HG03565 (cell line): ENCODE measurements at regions not wholly inside any gene's neighbourhood (a gene's known extent, or its start where the extent isn't known, plus 50 kb on each side); places are given as distances from the start of the nearest gene placed in this dataset.

Experiments
- ATAC-seq: cut with Tn5 transposase; IDR thresholded peaks from one replicate; pipeline ENCODE4 v1.9.1; 2021; ENCODE audit warnings: mild to moderate bottlenecking, moderate library complexity; ENCODE audit not compliant: unreplicated experiment

- ATAC-seq, result no peak
Measured at GRCh38 chr14:36465178-36465577, 54.9 kb downstream of the NKX2-1 start.

- no peak for ATAC-seq
Measured at GRCh38 chr14:36462890-36463289, 57.1 kb downstream of the NKX2-1 start.

- ATAC-seq, result no peak
Measured at GRCh38 chr14:36455241-36455627, 64.8 kb downstream of the NKX2-1 start.

GRCh38 chr14:36454599-36455240, 65.3 kb downstream of the NKX2-1 start:
- no peak for ATAC-seq

GRCh38 chr14:36452860-36453259, 67.2 kb downstream of the NKX2-1 start:
- ATAC-seq, result no peak

GRCh38 chr14:36451310-36452065, 68.5 kb downstream of the NKX2-1 start:
- ATAC-seq, result no peak

- ATAC-seq, result no peak
Measured at GRCh38 chr14:36450550-36450949, 69.5 kb downstream of the NKX2-1 start.

GRCh38 chr14:36449903-36450302, 70.1 kb downstream of the NKX2-1 start:
- ATAC-seq, result no peak

- ATAC-seq, result no peak
Measured at GRCh38 chr14:36443374-36443773, 76.7 kb downstream of the NKX2-1 start.

- no peak for ATAC-seq
Measured at GRCh38 chr14:36442824-36443241, 77.2 kb downstream of the NKX2-1 start.

- no peak for ATAC-seq
Measured at GRCh38 chr14:36441283-36441682, 78.7 kb downstream of the NKX2-1 start.

- ATAC-seq, result no peak
Measured at GRCh38 chr14:36439766-36440165, 80.3 kb downstream of the NKX2-1 start.

- no peak for ATAC-seq
Measured at GRCh38 chr14:36438883-36439282, 81.1 kb downstream of the NKX2-1 start.

- no peak for ATAC-seq
Measured at GRCh38 chr14:36430662-36431084, 89.4 kb downstream of the NKX2-1 start.

GRCh38 chr14:36430169-36430568, 89.9 kb downstream of the NKX2-1 start:
- ATAC-seq, result no peak

- ATAC-seq, result no peak
Measured at GRCh38 chr14:36429692-36430091, 90.3 kb downstream of the NKX2-1 start.

GRCh38 chr14:36428350-36428749, 91.7 kb downstream of the NKX2-1 start:
- no peak for ATAC-seq

- no peak for ATAC-seq
Measured at GRCh38 chr14:36426836-36427235, 93.2 kb downstream of the NKX2-1 start.

GRCh38 chr14:36426113-36426512, 93.9 kb downstream of the NKX2-1 start:
- ATAC-seq, result no peak

- no peak for ATAC-seq
Measured at GRCh38 chr14:36424478-36425102, 95.4 kb downstream of the NKX2-1 start.

- ATAC-seq, result no peak
Measured at GRCh38 chr14:36423430-36423829, 96.6 kb downstream of the NKX2-1 start.

- ATAC-seq, result no peak
Measured at GRCh38 chr14:36420149-36420687, 99.8 kb upstream of the MBIP start.
